GM10248 (cell line): ENCODE measurements at regions not wholly inside any gene's neighbourhood (a gene's known extent, or its start where the extent isn't known, plus 50 kb on each side); places are given as distances from the start of the nearest gene placed in this dataset.

Experiments used
- CTCF ChIA-PET: fragments of 300-600 bp; sonication (Branson Sonifier 250); formaldehyde crosslinking; extraction: SDS; loops from one replicate; lab custom pipeline; 2021; ENCODE audit warnings: antibody characterized with exemption; lab: Yijun Ruan, JAX
- POLR2A ChIA-PET: fragments of 350-650 bp; sonication (Branson Sonifier 250); formaldehyde crosslinking; extraction: SDS; loops from one replicate; lab custom pipeline; 2020; ENCODE audit warnings: antibody characterized with exemption; lab: Yijun Ruan, JAX
- DNase-seq: peaks from one replicate; pipeline ENCODE4 v3.0.0; 2012; ENCODE audit errors: extremely low spot score
- CTCF ChIP-seq: IDR thresholded peaks from 2 replicates; pipeline ENCODE4 v1.5.1; 2012; ENCODE audit warnings: mild to moderate bottlenecking, low read depth; ENCODE audit errors: extremely low read depth, missing control alignments, control extremely low read depth

- DNase-seq: no peak
- POLR2A ChIA-PET: no interaction called here
- no peak for TF ChIP-seq CTCF
- CTCF ChIA-PET: interaction anchor here (2.0 kb wide), 1 partner anchor 15 kb away, joined by 5 read pairs; no protein-coding TSS in a partner anchor
Measured at GRCh38 chr3:148395821-148396220, 301.9 kb upstream of the AGTR1 start.

GRCh38 chr3:148400754-148401153, 296.9 kb upstream of the AGTR1 start:
- POLR2A ChIA-PET: no interaction called here
- no peak for DNase-seq
- no peak for TF ChIP-seq CTCF
- CTCF ChIA-PET: interaction anchor here (1.5 kb wide), 1 partner anchor 10 kb away, joined by 4 read pairs; no protein-coding TSS in a partner anchor

- CTCF ChIA-PET: no interaction called here
- no peak for TF ChIP-seq CTCF
- POLR2A ChIA-PET: no interaction called here
Measured at GRCh38 chr3:148408667-148409066, 289.0 kb upstream of the AGTR1 start.

GRCh38 chr3:148420242-148420641, 277.5 kb upstream of the AGTR1 start:
- CTCF ChIA-PET: no interaction called here
- no peak for TF ChIP-seq CTCF
- POLR2A ChIA-PET: no interaction called here
- DNase-seq: no peak

More at GRCh38 chr3:148408667-148409066, 289.0 kb upstream of the AGTR1 start:
- no peak for DNase-seq

- ChIA-PET CTCF (no interaction called here), POLR2A (no interaction called here)
- DNase-seq: no peak
- TF ChIP-seq CTCF: no peak
Measured at GRCh38 chr3:148428862-148429605, 268.7 kb upstream of the AGTR1 start.

GRCh38 chr3:148433665-148434064, 264.0 kb upstream of the AGTR1 start:
- ChIA-PET POLR2A (no interaction called here), CTCF (interaction anchor here (1.3 kb wide), 1 partner anchor 87 kb away, joined by 3 read pairs; no protein-coding TSS in a partner anchor)
- no peak for TF ChIP-seq CTCF
- DNase-seq: no peak
